ENCODE measurements at regions not wholly inside any gene's neighbourhood (a gene's known extent, or its start where the extent isn't known, plus 50 kb on each side); places are given as distances from the start of the nearest gene placed in this dataset.
"Not testable (repeated sequence)": the region's sequence is repeated elsewhere in the genome, so short reads cannot be mapped to it uniquely, and the experiment has no call there.

DNA sequence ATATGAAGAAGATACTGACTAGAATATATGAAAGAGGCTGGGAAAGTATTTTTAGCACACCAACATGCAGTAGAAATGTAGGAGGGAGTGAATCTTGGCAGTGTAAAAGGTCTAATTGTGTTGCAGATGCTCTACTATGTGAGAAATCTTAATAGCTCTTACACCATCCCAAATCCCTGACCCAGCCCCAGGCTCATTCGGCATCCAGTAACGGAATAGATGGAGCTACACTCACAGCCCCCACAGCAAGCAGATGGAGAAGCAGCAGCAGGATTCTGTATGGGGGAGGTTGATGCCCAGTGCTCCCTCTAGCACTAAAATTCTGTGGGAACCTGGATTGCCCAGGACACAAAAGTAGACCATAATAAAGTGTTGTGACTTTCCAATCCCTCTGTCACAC is 153.2 kb upstream of the PRDX4 start:
- no peaks in the 10 kb centered on the region for H3K36me3 Mint-ChIP-seq
- H3K27me3 Mint-ChIP-seq (ENCODE audit: low read depth in 3 of 3): peaks cover 0 to 4% (median 2%) of the 10 kb centered on the region in 3 donors
- no peak overlapping the region for H3K4me3 Mint-ChIP-seq
- intact Hi-C loops (cut with micrococcal nuclease): no loop called here
- H3K4me1 Mint-ChIP-seq: no peaks in the 10 kb centered on the region
- H3K9ac ChIP-seq (ENCODE audit: insufficient read depth, low read length, poor library complexity, severe bottlenecking): no peak overlapping the region
- no peaks in the 10 kb centered on the region for H3K36me3 ChIP-seq (replicated peaks in 1 of 2; ENCODE audit: control insufficient read depth in 1 of 2, insufficient read depth in 2 of 2, low read length in 2 of 2)
- H3K27me3 ChIP-seq (ENCODE audit: control insufficient read depth in 2 of 2, insufficient read depth in 2 of 2, low read length in 2 of 2): no peaks in the 10 kb centered on the region
- H3K4me2 ChIP-seq (replicated peaks; ENCODE audit: extremely low read depth, low read length, poor library complexity, severe bottlenecking): no peak overlapping the region
- no peak overlapping the region for H2AFZ ChIP-seq (ENCODE audit: insufficient read depth, low read depth, low read length, poor library complexity, severe bottlenecking)
- TF ChIP-seq, protein P1, sequence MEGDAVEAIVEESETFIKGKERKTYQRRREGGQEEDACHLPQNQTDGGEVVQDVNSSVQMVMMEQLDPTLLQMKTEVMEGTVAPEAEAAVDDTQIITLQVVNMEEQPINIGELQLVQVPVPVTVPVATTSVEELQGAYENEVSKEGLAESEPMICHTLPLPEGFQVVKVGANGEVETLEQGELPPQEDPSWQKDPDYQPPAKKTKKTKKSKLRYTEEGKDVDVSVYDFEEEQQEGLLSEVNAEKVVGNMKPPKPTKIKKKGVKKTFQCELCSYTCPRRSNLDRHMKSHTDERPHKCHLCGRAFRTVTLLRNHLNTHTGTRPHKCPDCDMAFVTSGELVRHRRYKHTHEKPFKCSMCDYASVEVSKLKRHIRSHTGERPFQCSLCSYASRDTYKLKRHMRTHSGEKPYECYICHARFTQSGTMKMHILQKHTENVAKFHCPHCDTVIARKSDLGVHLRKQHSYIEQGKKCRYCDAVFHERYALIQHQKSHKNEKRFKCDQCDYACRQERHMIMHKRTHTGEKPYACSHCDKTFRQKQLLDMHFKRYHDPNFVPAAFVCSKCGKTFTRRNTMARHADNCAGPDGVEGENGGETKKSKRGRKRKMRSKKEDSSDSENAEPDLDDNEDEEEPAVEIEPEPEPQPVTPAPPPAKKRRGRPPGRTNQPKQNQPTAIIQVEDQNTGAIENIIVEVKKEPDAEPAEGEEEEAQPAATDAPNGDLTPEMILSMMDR (IDR thresholded peaks at IDR 0.05): no peak
- peaks cover 0 to 4% (median 1%) of the 10 kb centered on the region in 7 donors for H3K9me3 Mint-ChIP-seq
- no peaks in the 10 kb centered on the region for H3K4me1 ChIP-seq (ENCODE audit: control insufficient read depth in 1 of 2, insufficient read depth in 2 of 2, low read length in 2 of 2)
- peaks cover 0 to 5% of the 10 kb centered on the region in 2 donors for H3K9me3 ChIP-seq (replicated peaks in 1 of 2; ENCODE audit: control insufficient read depth in 1 of 2, insufficient read depth in 1 of 2, low read length in 2 of 2)
- no peak overlapping the region for H3K27ac Mint-ChIP-seq
- H3K4me3 ChIP-seq (replicated peaks in 1 of 3; ENCODE audit: low read depth in 2 of 3, low read length in 3 of 3): no peak overlapping the region
- no peaks in the 10 kb centered on the region for H3K79me2 ChIP-seq (ENCODE audit: insufficient read depth, low read length)
- no peaks in the 10 kb centered on the region for H4K20me1 ChIP-seq (ENCODE audit: insufficient read depth, low read length)
- H3K27ac ChIP-seq (ENCODE audit: low read depth in 1 of 2, low read length in 2 of 2): no peak overlapping the region
- no peak for DNase-seq
- WGBS (ENCODE audit: insufficient coverage): no CpG with 5 or more reads among the region's 2 CpGs

GRCh38 chrX:23515028-23515427 is 152.3 kb upstream of the PRDX4 start:
- intact Hi-C loops (cut with micrococcal nuclease): no loop called here
- H3K27me3 Mint-ChIP-seq (ENCODE audit: low read depth in 3 of 3): peaks cover 0 to 2% (median 2%) of the 10 kb centered on the region in 3 donors
- H3K4me2 ChIP-seq (replicated peaks; ENCODE audit: extremely low read depth, low read length, poor library complexity, severe bottlenecking): no peak overlapping the region
- DNase-seq: no peak
- TF ChIP-seq, protein P1 (IDR thresholded peaks at IDR 0.05): no peak
- no peaks in the 10 kb centered on the region for H3K27me3 ChIP-seq (ENCODE audit: control insufficient read depth in 2 of 2, insufficient read depth in 2 of 2, low read length in 2 of 2)
- no peak overlapping the region for H3K4me3 ChIP-seq (replicated peaks in 1 of 3; ENCODE audit: low read depth in 2 of 3, low read length in 3 of 3)
- no CpG with 5 or more reads among the region's 2 CpGs for WGBS (ENCODE audit: insufficient coverage)
- H3K9me3 Mint-ChIP-seq: peaks cover 0 to under 1% (median 0%) of the 10 kb centered on the region in 7 donors
- no peaks in the 10 kb centered on the region for H3K9me3 ChIP-seq (replicated peaks in 1 of 2; ENCODE audit: control insufficient read depth in 1 of 2, insufficient read depth in 1 of 2, low read length in 2 of 2)
- H3K4me1 Mint-ChIP-seq: no peaks in the 10 kb centered on the region
- H3K27ac Mint-ChIP-seq: no peak overlapping the region
- H3K36me3 ChIP-seq (replicated peaks in 1 of 2; ENCODE audit: control insufficient read depth in 1 of 2, insufficient read depth in 2 of 2, low read length in 2 of 2): no peaks in the 10 kb centered on the region
- H2AFZ ChIP-seq (ENCODE audit: insufficient read depth, low read depth, low read length, poor library complexity, severe bottlenecking): no peak overlapping the region
- no peaks in the 10 kb centered on the region for H3K79me2 ChIP-seq (ENCODE audit: insufficient read depth, low read length)
- H4K20me1 ChIP-seq (ENCODE audit: insufficient read depth, low read length): no peaks in the 10 kb centered on the region
- no peak overlapping the region for H3K27ac ChIP-seq (ENCODE audit: low read depth in 1 of 2, low read length in 2 of 2)
- H3K4me1 ChIP-seq (ENCODE audit: control insufficient read depth in 1 of 2, insufficient read depth in 2 of 2, low read length in 2 of 2): no peaks in the 10 kb centered on the region
- H3K9ac ChIP-seq (ENCODE audit: insufficient read depth, low read length, poor library complexity, severe bottlenecking): no peak overlapping the region
- no peaks in the 10 kb centered on the region for H3K36me3 Mint-ChIP-seq
- H3K4me3 Mint-ChIP-seq: no peak overlapping the region

DNA sequence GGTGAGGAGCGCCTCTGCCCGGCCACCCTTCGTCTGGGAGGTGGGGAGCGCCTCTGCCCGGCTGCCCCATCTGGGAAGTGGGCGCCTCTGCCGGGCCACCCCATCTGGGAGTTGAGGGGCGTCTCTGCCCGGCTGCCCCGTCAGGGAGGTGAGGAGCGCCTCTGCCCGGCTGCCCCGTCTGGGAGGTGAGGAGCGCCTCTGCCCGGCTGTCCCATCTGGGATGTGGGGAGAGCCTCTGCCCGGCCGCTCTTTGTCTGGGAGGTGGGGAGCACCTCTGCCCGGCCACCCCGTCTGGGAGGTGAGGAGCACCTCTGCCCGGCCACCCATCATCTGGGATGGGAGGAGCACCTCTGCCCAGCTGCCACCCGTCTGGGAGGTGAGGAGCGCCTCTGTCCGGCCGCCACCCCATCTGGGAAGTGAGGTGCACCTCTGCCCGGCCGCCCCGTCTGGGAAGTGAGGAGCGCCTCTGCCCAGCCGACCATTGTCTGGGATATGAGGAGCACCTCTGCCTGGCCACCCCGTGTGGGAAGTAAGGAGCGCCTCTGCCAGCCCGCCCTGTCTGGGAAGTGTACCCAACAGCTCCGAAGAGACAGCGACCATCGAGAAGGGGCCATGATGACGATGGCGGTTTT is 144.2 kb upstream of the PRDX4 start:
- H3K27me3 ChIP-seq (ENCODE audit: control insufficient read depth in 2 of 2, insufficient read depth in 2 of 2, low read length in 2 of 2); H3K36me3 ChIP-seq (replicated peaks in 1 of 2; ENCODE audit: control insufficient read depth in 1 of 2, insufficient read depth in 2 of 2, low read length in 2 of 2); H3K27ac Mint-ChIP-seq; intact Hi-C loops (cut with micrococcal nuclease); DNase-seq; H2AFZ ChIP-seq (ENCODE audit: insufficient read depth, low read depth, low read length, poor library complexity, severe bottlenecking); H3K4me1 Mint-ChIP-seq; H3K4me3 Mint-ChIP-seq; H3K79me2 ChIP-seq (ENCODE audit: insufficient read depth, low read length); H3K4me3 ChIP-seq (replicated peaks in 1 of 3; ENCODE audit: low read depth in 2 of 3, low read length in 3 of 3); H4K20me1 ChIP-seq (ENCODE audit: insufficient read depth, low read length); H3K36me3 Mint-ChIP-seq; H3K9ac ChIP-seq (ENCODE audit: insufficient read depth, low read length, poor library complexity, severe bottlenecking); H3K4me2 ChIP-seq (replicated peaks; ENCODE audit: extremely low read depth, low read length, poor library complexity, severe bottlenecking); H3K27me3 Mint-ChIP-seq (ENCODE audit: low read depth in 3 of 3); H3K27ac ChIP-seq (ENCODE audit: low read depth in 1 of 2, low read length in 2 of 2); H3K4me1 ChIP-seq (ENCODE audit: control insufficient read depth in 1 of 2, insufficient read depth in 2 of 2, low read length in 2 of 2): not testable (repeated sequence)
- H3K9me3 ChIP-seq (replicated peaks in 1 of 2; ENCODE audit: control insufficient read depth in 1 of 2, insufficient read depth in 1 of 2, low read length in 2 of 2): peaks cover 0 to 19% of the 10 kb centered on the region in 2 donors
- WGBS (ENCODE audit: insufficient coverage): 97% methylated on average over 6 of the region's 37 CpGs
- H3K9me3 Mint-ChIP-seq: peaks cover 2 to 19% (median 10%) of the 10 kb centered on the region in 7 donors
